A549 (cell line): ENCODE measurements at regions not wholly inside any gene's neighbourhood (a gene's known extent, or its start where the extent isn't known, plus 50 kb on each side); places are given as distances from the start of the nearest gene placed in this dataset.

Experiments
- ATAC-seq, 2 experiments: fragments of 200-7000 bp in 1 of 2; fragments of >200 bp in 1 of 2; cut with Nextera tagmentation in 1 of 2; cut with Tn5 transposase in 1 of 2; 3 replicates each; pipeline versions ENCODE4 v1.8.0 to v1.9.1; 2018 to 2020; ENCODE audit warnings: mild to moderate bottlenecking in 1 of 2, moderate library complexity in 1 of 2
- CTCF ChIA-PET: fragments of 300-600 bp; sonication (Branson Sonifier 250); formaldehyde crosslinking; extraction: SDS; loops from one replicate; lab custom pipeline; 2021; ENCODE audit warnings: antibody characterized with exemption, inconsistent platforms; lab: Yijun Ruan, JAX
- POLR2A ChIA-PET: fragments of 350-600 bp; formaldehyde crosslinking; extraction: SDS; loops from one replicate; lab custom pipeline; 2021; ENCODE audit warnings: antibody characterized with exemption, inconsistent platforms; lab: Yijun Ruan, JAX
- DNase-seq, 2 experiments: peaks; one replicate each; pipeline versions ENCODE4 v3.0.0 to v3.0.0-alpha.2; 2011 to 2016; ENCODE audit warnings: low read depth in 1 of 2, low spot score in 1 of 2
- FAIRE-seq: peaks from 2 replicates; lab custom pipeline; 2011; peaks lifted over from hg19 to GRCh38; lab: Jason Lieb, UNC
- H3K27ac ChIP-seq, 2 experiments: fragments of >200 bp; sonication (Bioruptor Twin); formaldehyde crosslinking; 3 replicates each; pipeline ENCODE4 v1.5.1; 2016 to 2017
- H3K4me1 ChIP-seq: fragments of >200 bp; sonication (Bioruptor Twin); formaldehyde crosslinking; 3 replicates; pipeline ENCODE4 v1.6.1; 2016
- H3K4me2 ChIP-seq: fragments of >200 bp; sonication (Bioruptor Twin); formaldehyde crosslinking; 3 replicates; pipeline ENCODE4 v1.6.1; 2016
- H3K4me3 ChIP-seq: fragments of >200 bp; sonication (Bioruptor Twin); formaldehyde crosslinking; 3 replicates; pipeline ENCODE4 v1.5.1; 2016
- H3K9me3 ChIP-seq: fragments of >200 bp; sonication (Bioruptor Twin); formaldehyde crosslinking; 3 replicates; pipeline ENCODE4 v1.6.1; 2016
- BHLHE40 ChIP-seq: IDR thresholded peaks from 2 replicates; pipeline ENCODE4 v1.6.1; 2012; ENCODE audit warnings: low read depth, low read length, inconsistent platforms
- CBX2 ChIP-seq: fragments of 200-600 bp; sonication (generic); IDR thresholded peaks from 2 replicates; pipeline ENCODE4 v1.6.1; 2016; ENCODE audit warnings: low read depth, mild to moderate bottlenecking, borderline replicate concordance
- CBX8 ChIP-seq: fragments of 200-600 bp; sonication (generic); IDR thresholded peaks from 2 replicates; pipeline ENCODE4 v1.6.1; 2016
- CHD2 ChIP-seq: fragments of 150-350 bp; IDR thresholded peaks from 2 replicates; pipeline ENCODE4 v1.6.1; 2014; ENCODE audit warnings: low read length; ENCODE audit not compliant: partially characterized antibody
- EHF ChIP-seq: fragments of 250-450 bp; sonication (Bioruptor Pico); IDR thresholded peaks from 2 replicates; pipeline ENCODE4 v1.5.0; 2020; ENCODE audit warnings: mild to moderate bottlenecking
- HEYL ChIP-seq: fragments of 250-450 bp; sonication (Bioruptor Pico); IDR thresholded peaks from 2 replicates; pipeline ENCODE4 v1.8.0; 2021; ENCODE audit warnings: mild to moderate bottlenecking, moderate library complexity
- JUNB ChIP-seq: fragments of >200 bp; sonication (Bioruptor Twin); formaldehyde crosslinking; IDR thresholded peaks from 2 replicates; pipeline ENCODE4 v1.6.1; 2016
- KDM5A ChIP-seq: fragments of 200-600 bp; sonication (generic); IDR thresholded peaks from 2 replicates; pipeline ENCODE4 v1.6.1; 2016; ENCODE audit warnings: antibody characterized with exemption, mild to moderate bottlenecking
- MAX ChIP-seq: IDR thresholded peaks from 2 replicates; pipeline ENCODE4 v1.6.1; 2012
- NPAS2 ChIP-seq: fragments of 250-450 bp; sonication (Bioruptor Pico); IDR thresholded peaks from 2 replicates; pipeline ENCODE4 v1.8.0; 2022; ENCODE audit warnings: mild to moderate bottlenecking, moderate library complexity, borderline replicate concordance
- NR3C1 ChIP-seq: fragments of >200 bp; sonication (Bioruptor Twin); formaldehyde crosslinking; IDR thresholded peaks from 3 replicates; pipeline ENCODE4 v1.6.1; 2017
- RFX5 ChIP-seq: fragments of 450-650 bp; IDR thresholded peaks from 2 replicates; pipeline ENCODE4 v1.7.1; 2014; ENCODE audit warnings: antibody characterized with exemption, mild to moderate bottlenecking, moderate library complexity
- RNF2 ChIP-seq: fragments of 200-600 bp; sonication (generic); IDR thresholded peaks from 2 replicates; pipeline ENCODE4 v1.6.1; 2016; ENCODE audit warnings: low read depth, mild to moderate bottlenecking, antibody characterized with exemption, moderate library complexity, borderline replicate concordance
- TP53 ChIP-seq: fragments of 250-450 bp; sonication (Bioruptor Pico); IDR thresholded peaks from 2 replicates; pipeline ENCODE4 v1.5.0; 2021; ENCODE audit warnings: mild to moderate bottlenecking, moderate library complexity
- ZC3H11A ChIP-seq: fragments of 450-650 bp; IDR thresholded peaks from 2 replicates; pipeline ENCODE4 v1.6.1; 2014; ENCODE audit warnings: antibody characterized with exemption, mild to moderate bottlenecking
- ZSCAN20 ChIP-seq: fragments of 250-450 bp; sonication (Bioruptor Pico); IDR thresholded peaks from 2 replicates; pipeline ENCODE4 v1.8.0; 2022; ENCODE audit warnings: mild to moderate bottlenecking, moderate library complexity
- WGBS: methylation state at CpG from one replicate; pipeline ENCODE4 v1.1.6; 2017; ENCODE audit errors: missing lambda C conversion rate; 5-methylcytosine and 5-hydroxymethylcytosine counted together
- TF ChIP-seq, protein P1 (sequence below): fragments of >200 bp; sonication (Bioruptor Twin); formaldehyde crosslinking; IDR thresholded peaks from 2 replicates; pipeline ENCODE4 v1.6.1; 2016
- TF ChIP-seq, protein P2 (sequence below): fragments of >200 bp; sonication (Bioruptor Twin); formaldehyde crosslinking; IDR thresholded peaks from 3 replicates; pipeline ENCODE4 v1.5.1; 2016
- TF ChIP-seq, protein P3 (sequence below): fragments of 250-450 bp; sonication (Bioruptor Pico); IDR thresholded peaks from 2 replicates; pipeline ENCODE4 v1.5.0; 2021; ENCODE audit warnings: mild to moderate bottlenecking, moderate library complexity, borderline replicate concordance

DNA sequence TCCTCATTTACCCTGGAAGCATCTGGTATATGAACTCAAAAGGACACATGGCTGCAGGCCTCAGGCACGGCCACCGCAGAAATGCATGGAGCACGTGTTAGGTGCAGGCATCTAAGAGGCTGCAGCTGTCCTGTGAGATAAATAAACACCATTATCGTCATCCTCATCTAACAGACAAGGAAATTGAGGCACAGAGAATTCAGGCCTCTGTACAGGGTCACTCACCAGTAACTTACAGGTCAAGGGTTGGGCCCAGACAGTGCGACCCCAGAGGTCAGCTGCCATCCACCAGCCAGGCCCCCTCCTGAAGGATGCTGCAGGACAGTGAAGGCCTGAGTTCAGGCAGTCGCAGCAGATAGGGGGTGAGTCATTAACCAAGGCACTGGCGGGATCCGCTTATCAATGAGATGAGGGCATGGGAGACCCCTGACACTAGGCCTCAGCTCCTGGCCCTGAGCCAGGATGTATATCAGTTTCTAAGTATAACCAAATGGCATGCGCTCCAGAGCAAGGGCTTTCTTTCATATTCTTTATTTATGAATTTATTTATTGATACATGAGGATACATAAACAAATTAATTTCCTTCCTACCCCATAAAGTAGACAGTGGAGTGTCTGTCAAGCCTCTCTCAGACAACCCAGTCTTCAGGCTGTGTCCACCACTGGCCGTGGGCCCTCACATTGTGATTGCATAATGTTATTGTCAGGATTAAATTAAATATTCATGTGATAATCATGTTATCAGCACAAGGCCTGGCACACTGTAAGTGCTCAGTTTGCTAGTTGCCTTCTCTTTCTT, 316.9 kb downstream of the QKI start:
- WGBS = 69% methylated on average over 7 of the region's 10 CpGs
- H3K4me2 ChIP-seq = no peak overlapping the region
- H3K27ac ChIP-seq = no peak overlapping the region
- no peak overlapping the region for H3K4me3 ChIP-seq
- CTCF ChIA-PET = no interaction called here
- POLR2A ChIA-PET = no interaction called here
- H3K4me1 ChIP-seq = no peaks in the 10 kb centered on the region
- ATAC-seq = no peak
- TF ChIP-seq, protein P1, sequence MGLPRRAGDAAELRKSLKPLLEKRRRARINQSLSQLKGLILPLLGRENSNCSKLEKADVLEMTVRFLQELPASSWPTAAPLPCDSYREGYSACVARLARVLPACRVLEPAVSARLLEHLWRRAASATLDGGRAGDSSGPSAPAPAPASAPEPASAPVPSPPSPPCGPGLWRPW = no peak
- TF ChIP-seq JUNB = no peak
- no peak for TF ChIP-seq EHF (CRISPR knock-in tag)
- TF ChIP-seq RFX5 = no peak
- TF ChIP-seq KDM5A = no peak
- TF ChIP-seq, protein P2, sequence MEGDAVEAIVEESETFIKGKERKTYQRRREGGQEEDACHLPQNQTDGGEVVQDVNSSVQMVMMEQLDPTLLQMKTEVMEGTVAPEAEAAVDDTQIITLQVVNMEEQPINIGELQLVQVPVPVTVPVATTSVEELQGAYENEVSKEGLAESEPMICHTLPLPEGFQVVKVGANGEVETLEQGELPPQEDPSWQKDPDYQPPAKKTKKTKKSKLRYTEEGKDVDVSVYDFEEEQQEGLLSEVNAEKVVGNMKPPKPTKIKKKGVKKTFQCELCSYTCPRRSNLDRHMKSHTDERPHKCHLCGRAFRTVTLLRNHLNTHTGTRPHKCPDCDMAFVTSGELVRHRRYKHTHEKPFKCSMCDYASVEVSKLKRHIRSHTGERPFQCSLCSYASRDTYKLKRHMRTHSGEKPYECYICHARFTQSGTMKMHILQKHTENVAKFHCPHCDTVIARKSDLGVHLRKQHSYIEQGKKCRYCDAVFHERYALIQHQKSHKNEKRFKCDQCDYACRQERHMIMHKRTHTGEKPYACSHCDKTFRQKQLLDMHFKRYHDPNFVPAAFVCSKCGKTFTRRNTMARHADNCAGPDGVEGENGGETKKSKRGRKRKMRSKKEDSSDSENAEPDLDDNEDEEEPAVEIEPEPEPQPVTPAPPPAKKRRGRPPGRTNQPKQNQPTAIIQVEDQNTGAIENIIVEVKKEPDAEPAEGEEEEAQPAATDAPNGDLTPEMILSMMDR = no peak
- TF ChIP-seq, protein P3, sequence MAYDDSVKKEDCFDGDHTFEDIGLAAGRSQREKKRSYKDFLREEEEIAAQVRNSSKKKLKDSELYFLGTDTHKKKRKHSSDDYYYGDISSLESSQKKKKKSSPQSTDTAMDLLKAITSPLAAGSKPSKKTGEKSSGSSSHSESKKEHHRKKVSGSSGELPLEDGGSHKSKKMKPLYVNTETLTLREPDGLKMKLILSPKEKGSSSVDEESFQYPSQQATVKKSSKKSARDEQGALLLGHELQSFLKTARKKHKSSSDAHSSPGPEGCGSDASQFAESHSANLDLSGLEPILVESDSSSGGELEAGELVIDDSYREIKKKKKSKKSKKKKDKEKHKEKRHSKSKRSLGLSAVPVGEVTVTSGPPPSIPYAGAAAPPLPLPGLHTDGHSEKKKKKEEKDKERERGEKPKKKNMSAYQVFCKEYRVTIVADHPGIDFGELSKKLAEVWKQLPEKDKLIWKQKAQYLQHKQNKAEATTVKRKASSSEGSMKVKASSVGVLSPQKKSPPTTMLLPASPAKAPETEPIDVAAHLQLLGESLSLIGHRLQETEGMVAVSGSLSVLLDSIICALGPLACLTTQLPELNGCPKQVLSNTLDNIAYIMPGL (CRISPR knock-in tag) = no peak
- TF ChIP-seq ZSCAN20 (CRISPR knock-in tag) = no peak
- no peak for TF ChIP-seq CBX8
- TF ChIP-seq TP53 = no peak
- TF ChIP-seq BHLHE40 = no peak
- no peak for TF ChIP-seq HEYL (CRISPR knock-in tag)
- TF ChIP-seq ZC3H11A = no peak
- TF ChIP-seq CHD2 = no peak
- TF ChIP-seq, all 56 proteins: peak for 0
- FAIRE-seq (no peak), DNase-seq (no peak)
- H3K9me3 ChIP-seq = no peaks in the 10 kb centered on the region

- Histone ChIP-seq H3K9me3 (no peaks in the 10 kb centered on the region), H3K4me1 (no peaks in the 10 kb centered on the region), H3K27ac (no peak overlapping the region), H3K4me2 (no peak overlapping the region), H3K4me3 (no peak overlapping the region)
- no peak for DNase-seq
- CTCF ChIA-PET = no interaction called here
- no peak for ATAC-seq
- FAIRE-seq = no peak
- TF ChIP-seq NPAS2 = no peak
- TF ChIP-seq CBX2 = no peak
- no peak for TF ChIP-seq NR3C1
- no peak for TF ChIP-seq RNF2
- no peak for TF ChIP-seq EHF (CRISPR knock-in tag)
- TF ChIP-seq MAX = no peak
- TF ChIP-seq, protein P2 = no peak
- POLR2A ChIA-PET = no interaction called here
- 50% methylated on average over 6 of the region's 21 CpGs for WGBS
Observed at GRCh38 chr6:163730246-163731210, 316.0 kb downstream of the QKI start.
